ENCODE measurements at regions not wholly inside any gene's neighbourhood (a gene's known extent, or its start where the extent isn't known, plus 50 kb on each side); places are given as distances from the start of the nearest gene placed in this dataset.

GRCh38 chr11:127273593-127274327 is 273.2 kb upstream of the KIRREL3 start:
- Histone ChIP-seq H3K9me3 (ENCODE audit: control insufficient read depth, low read length) (no peaks in the 10 kb centered on the region), H2BK12ac (ENCODE audit: low read length in 2 of 2) (no peak overlapping the region), H2BK15ac (ENCODE audit: low read depth, poor library complexity, severe bottlenecking) (no peak overlapping the region), H3K79me1 (replicated peaks; ENCODE audit: low read length, poor library complexity, severe bottlenecking) (no peaks in the 10 kb centered on the region), H3K27ac (ENCODE audit: low read length, poor library complexity, severe bottlenecking) (no peak overlapping the region), H2AK5ac (ENCODE audit: low read length, severe bottlenecking) (no peak overlapping the region), H3K18ac (ENCODE audit: low read depth in 1 of 2, low read length in 2 of 2) (no peak overlapping the region), H3K27me3 (ENCODE audit: control insufficient read depth in 1 of 2, insufficient read depth in 1 of 2, low read length in 2 of 2) (no peaks in the 10 kb centered on the region), H3K4ac (ENCODE audit: low read depth in 1 of 2, low read length in 2 of 2) (no peak overlapping the region), H3K36me3 (ENCODE audit: control insufficient read depth in 1 of 2, insufficient read depth in 2 of 2, low read depth in 1 of 2, low read length in 2 of 2) (no peaks in the 10 kb centered on the region), H2BK120ac (ENCODE audit: low read depth, low read length) (no peak overlapping the region), H3K4me2 (ENCODE audit: low read length, poor library complexity, severe bottlenecking) (no peak overlapping the region), H3K4me1 (ENCODE audit: control insufficient read depth, insufficient read depth, low read depth, low read length) (no peaks in the 10 kb centered on the region), H3K9ac (ENCODE audit: low read length) (no peak overlapping the region), H4K8ac (ENCODE audit: low read length) (no peak overlapping the region), H4K91ac (ENCODE audit: low read length) (no peak overlapping the region), H2BK5ac (ENCODE audit: low read depth, low read length, poor library complexity, severe bottlenecking) (no peak overlapping the region), H3K23ac (ENCODE audit: low read length in 2 of 2) (no peak overlapping the region), H3K14ac (ENCODE audit: low read length in 2 of 2) (no peak overlapping the region), H3K4me3 (ENCODE audit: insufficient read depth in 1 of 2, low read depth in 1 of 2, low read length in 2 of 2) (no peak overlapping the region), H2AFZ (ENCODE audit: low read depth, low read length) (no peak overlapping the region)
- DNase-seq: no peak
- WGBS: 62% methylated on average over 3 of the region's 5 CpGs

- no peak overlapping the region for H2BK15ac ChIP-seq (ENCODE audit: low read depth, poor library complexity, severe bottlenecking)
- H3K79me1 ChIP-seq (replicated peaks; ENCODE audit: low read length, poor library complexity, severe bottlenecking): no peaks in the 10 kb centered on the region
- H2BK12ac ChIP-seq (ENCODE audit: low read length in 2 of 2): no peak overlapping the region
- H3K9me3 ChIP-seq (ENCODE audit: control insufficient read depth, low read length): no peaks in the 10 kb centered on the region
- no peak overlapping the region for H3K9ac ChIP-seq (ENCODE audit: low read length)
- H2AK5ac ChIP-seq (ENCODE audit: low read length, severe bottlenecking): no peak overlapping the region
- H3K4me3 ChIP-seq (ENCODE audit: insufficient read depth in 1 of 2, low read depth in 1 of 2, low read length in 2 of 2): no peak overlapping the region
- H4K91ac ChIP-seq (ENCODE audit: low read length): no peak overlapping the region
- H2BK5ac ChIP-seq (ENCODE audit: low read depth, low read length, poor library complexity, severe bottlenecking): no peak overlapping the region
- H3K27me3 ChIP-seq (ENCODE audit: control insufficient read depth in 1 of 2, insufficient read depth in 1 of 2, low read length in 2 of 2): no peaks in the 10 kb centered on the region
- no peaks in the 10 kb centered on the region for H3K36me3 ChIP-seq (ENCODE audit: control insufficient read depth in 1 of 2, insufficient read depth in 2 of 2, low read depth in 1 of 2, low read length in 2 of 2)
- no peaks in the 10 kb centered on the region for H3K4me1 ChIP-seq (ENCODE audit: control insufficient read depth, insufficient read depth, low read depth, low read length)
- no peak overlapping the region for H2BK120ac ChIP-seq (ENCODE audit: low read depth, low read length)
- no peak overlapping the region for H4K8ac ChIP-seq (ENCODE audit: low read length)
- H3K18ac ChIP-seq (ENCODE audit: low read depth in 1 of 2, low read length in 2 of 2): no peak overlapping the region
- no peak overlapping the region for H3K14ac ChIP-seq (ENCODE audit: low read length in 2 of 2)
- 50% methylated on average over 2 of the region's 2 CpGs for WGBS
- H3K4me2 ChIP-seq (ENCODE audit: low read length, poor library complexity, severe bottlenecking): no peak overlapping the region
- no peak for DNase-seq
- H3K27ac ChIP-seq (ENCODE audit: low read length, poor library complexity, severe bottlenecking): no peak overlapping the region
- H3K23ac ChIP-seq (ENCODE audit: low read length in 2 of 2): no peak overlapping the region
- H2AFZ ChIP-seq (ENCODE audit: low read depth, low read length): no peak overlapping the region
- no peak overlapping the region for H3K4ac ChIP-seq (ENCODE audit: low read depth in 1 of 2, low read length in 2 of 2)
These were observed 270.3 kb upstream of the KIRREL3 start for GRCh38 chr11:127270851-127271250.

- Histone ChIP-seq H3K23ac (ENCODE audit: low read length in 2 of 2) (no peak overlapping the region), H2BK120ac (ENCODE audit: low read depth, low read length) (no peak overlapping the region), H3K79me1 (replicated peaks; ENCODE audit: low read length, poor library complexity, severe bottlenecking) (no peaks in the 10 kb centered on the region), H3K4me1 (ENCODE audit: control insufficient read depth, insufficient read depth, low read depth, low read length) (no peaks in the 10 kb centered on the region), H3K4me3 (ENCODE audit: insufficient read depth in 1 of 2, low read depth in 1 of 2, low read length in 2 of 2) (no peak overlapping the region), H2BK15ac (ENCODE audit: low read depth, poor library complexity, severe bottlenecking) (no peak overlapping the region), H2BK12ac (ENCODE audit: low read length in 2 of 2) (no peak overlapping the region), H4K8ac (ENCODE audit: low read length) (no peak overlapping the region), H3K4ac (ENCODE audit: low read depth in 1 of 2, low read length in 2 of 2) (no peak overlapping the region), H4K91ac (ENCODE audit: low read length) (no peak overlapping the region), H2AK5ac (ENCODE audit: low read length, severe bottlenecking) (no peak overlapping the region), H2AFZ (ENCODE audit: low read depth, low read length) (no peak overlapping the region), H3K36me3 (ENCODE audit: control insufficient read depth in 1 of 2, insufficient read depth in 2 of 2, low read depth in 1 of 2, low read length in 2 of 2) (no peaks in the 10 kb centered on the region), H3K9me3 (ENCODE audit: control insufficient read depth, low read length) (no peaks in the 10 kb centered on the region), H3K27me3 (ENCODE audit: control insufficient read depth in 1 of 2, insufficient read depth in 1 of 2, low read length in 2 of 2) (no peaks in the 10 kb centered on the region), H3K14ac (ENCODE audit: low read length in 2 of 2) (no peak overlapping the region), H3K27ac (ENCODE audit: low read length, poor library complexity, severe bottlenecking) (no peak overlapping the region), H2BK5ac (ENCODE audit: low read depth, low read length, poor library complexity, severe bottlenecking) (no peak overlapping the region), H3K4me2 (ENCODE audit: low read length, poor library complexity, severe bottlenecking) (no peak overlapping the region), H3K18ac (ENCODE audit: low read depth in 1 of 2, low read length in 2 of 2) (no peak overlapping the region), H3K9ac (ENCODE audit: low read length) (no peak overlapping the region)
- 75% methylated on average over 1 of the region's 1 CpG for WGBS
- DNase-seq: no peak
These were observed 269.3 kb upstream of the KIRREL3 start for GRCh38 chr11:127269911-127270310.

GRCh38 chr11:127268932-127269331 is 268.4 kb upstream of the KIRREL3 start:
- no peak overlapping the region for H2BK120ac ChIP-seq (ENCODE audit: low read depth, low read length)
- no peak overlapping the region for H3K23ac ChIP-seq (ENCODE audit: low read length in 2 of 2)
- H3K14ac ChIP-seq (ENCODE audit: low read length in 2 of 2): no peak overlapping the region
- no peak overlapping the region for H3K9ac ChIP-seq (ENCODE audit: low read length)
- H3K4ac ChIP-seq (ENCODE audit: low read depth in 1 of 2, low read length in 2 of 2): no peak overlapping the region
- no peak overlapping the region for H2BK12ac ChIP-seq (ENCODE audit: low read length in 2 of 2)
- H3K27me3 ChIP-seq (ENCODE audit: control insufficient read depth in 1 of 2, insufficient read depth in 1 of 2, low read length in 2 of 2): no peaks in the 10 kb centered on the region
- H4K91ac ChIP-seq (ENCODE audit: low read length): no peak overlapping the region
- no peak overlapping the region for H2BK5ac ChIP-seq (ENCODE audit: low read depth, low read length, poor library complexity, severe bottlenecking)
- H3K9me3 ChIP-seq (ENCODE audit: control insufficient read depth, low read length): no peaks in the 10 kb centered on the region
- H3K36me3 ChIP-seq (ENCODE audit: control insufficient read depth in 1 of 2, insufficient read depth in 2 of 2, low read depth in 1 of 2, low read length in 2 of 2): no peaks in the 10 kb centered on the region
- H4K8ac ChIP-seq (ENCODE audit: low read length): no peak overlapping the region
- DNase-seq: no peak
- no peak overlapping the region for H2BK15ac ChIP-seq (ENCODE audit: low read depth, poor library complexity, severe bottlenecking)
- no peaks in the 10 kb centered on the region for H3K4me1 ChIP-seq (ENCODE audit: control insufficient read depth, insufficient read depth, low read depth, low read length)
- H3K18ac ChIP-seq (ENCODE audit: low read depth in 1 of 2, low read length in 2 of 2): no peak overlapping the region
- H3K79me1 ChIP-seq (replicated peaks; ENCODE audit: low read length, poor library complexity, severe bottlenecking): no peaks in the 10 kb centered on the region
- H3K4me3 ChIP-seq (ENCODE audit: insufficient read depth in 1 of 2, low read depth in 1 of 2, low read length in 2 of 2): no peak overlapping the region
- H3K4me2 ChIP-seq (ENCODE audit: low read length, poor library complexity, severe bottlenecking): no peak overlapping the region
- no peak overlapping the region for H3K27ac ChIP-seq (ENCODE audit: low read length, poor library complexity, severe bottlenecking)
- no peak overlapping the region for H2AFZ ChIP-seq (ENCODE audit: low read depth, low read length)
- H2AK5ac ChIP-seq (ENCODE audit: low read length, severe bottlenecking): no peak overlapping the region

All from mesenchymal stem cell (in vitro differentiated cells and primary cell).